Activated CD4-positive, alpha-beta T cell treated with anti-CD3 and anti-CD28 coated beads for 48 hours (primary cell): ENCODE measurements at regions not wholly inside any gene's neighbourhood (a gene's known extent, or its start where the extent isn't known, plus 50 kb on each side); places are given as distances from the start of the nearest gene placed in this dataset.

Source experiments
- DNase-seq: peaks from one replicate; pipeline ENCODE4 v3.0.0-alpha.2; 2020

DNA sequence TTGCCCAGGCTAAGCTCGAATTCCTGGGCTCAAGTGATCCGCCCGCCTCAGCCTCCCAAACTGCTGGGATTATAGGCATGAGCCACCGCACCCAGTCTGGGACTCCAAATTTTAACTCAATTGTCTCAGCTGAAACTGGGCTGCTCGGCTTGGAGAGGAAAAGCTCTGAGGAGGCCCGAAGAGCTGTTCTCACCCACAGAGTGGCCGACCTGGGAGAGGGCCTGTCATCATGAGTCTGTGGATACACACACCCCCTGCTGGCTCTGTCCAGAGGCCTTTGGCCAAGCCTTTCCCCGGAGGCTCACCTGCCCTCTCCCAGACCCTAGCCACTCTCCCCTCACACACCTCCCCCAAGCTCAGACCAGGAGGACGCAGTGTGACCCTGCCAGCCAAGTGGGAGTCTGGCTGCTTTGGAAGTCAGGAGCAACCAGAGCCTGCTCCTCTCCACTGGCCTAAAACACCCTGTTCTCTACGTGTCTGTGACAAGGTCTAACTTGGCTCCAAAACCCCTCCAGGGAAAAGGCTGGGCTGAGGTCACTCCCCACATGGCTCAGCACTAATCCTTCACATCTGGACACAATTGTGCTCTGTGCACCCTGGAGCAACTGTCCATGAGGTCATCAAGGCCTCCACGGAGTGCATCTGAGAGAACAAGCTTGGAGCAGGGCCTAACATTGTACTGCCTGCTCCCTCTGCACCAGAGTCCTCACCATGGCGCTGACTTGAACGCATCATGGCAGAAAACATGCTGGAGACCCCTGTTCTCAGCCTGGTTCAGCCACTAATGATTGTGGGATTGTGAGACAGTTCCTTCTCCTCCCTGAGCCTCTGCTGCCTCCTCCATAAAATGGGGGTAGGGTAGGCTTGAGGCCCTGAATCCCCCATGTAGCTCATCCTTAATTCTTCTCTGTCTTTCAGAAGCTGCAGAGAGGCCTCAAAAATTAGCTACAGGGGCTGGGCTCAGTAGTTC, 49.9 kb upstream of the RAB6C start:
- DNase-seq: no peak
